DND-41 (cell line): ENCODE measurements at regions not wholly inside any gene's neighbourhood (a gene's known extent, or its start where the extent isn't known, plus 50 kb on each side); places are given as distances from the start of the nearest gene placed in this dataset.

Experiments
- EZH2 ChIP-seq: IDR thresholded peaks from 3 replicates; pipeline ENCODE4 v1.6.1; 2012; ENCODE audit warnings: borderline replicate concordance, low read depth, mild to moderate bottlenecking, moderate library complexity, low read length, inconsistent platforms; ENCODE audit not compliant: severe bottlenecking
- TF ChIP-seq, protein P1 (sequence below): IDR thresholded peaks from 2 replicates; pipeline ENCODE4 v1.5.1; 2012; ENCODE audit warnings: borderline replicate concordance, low read length, moderate library complexity, mild to moderate bottlenecking; ENCODE audit not compliant: poor library complexity, severe bottlenecking; ENCODE audit errors: extremely low read depth

DNA sequence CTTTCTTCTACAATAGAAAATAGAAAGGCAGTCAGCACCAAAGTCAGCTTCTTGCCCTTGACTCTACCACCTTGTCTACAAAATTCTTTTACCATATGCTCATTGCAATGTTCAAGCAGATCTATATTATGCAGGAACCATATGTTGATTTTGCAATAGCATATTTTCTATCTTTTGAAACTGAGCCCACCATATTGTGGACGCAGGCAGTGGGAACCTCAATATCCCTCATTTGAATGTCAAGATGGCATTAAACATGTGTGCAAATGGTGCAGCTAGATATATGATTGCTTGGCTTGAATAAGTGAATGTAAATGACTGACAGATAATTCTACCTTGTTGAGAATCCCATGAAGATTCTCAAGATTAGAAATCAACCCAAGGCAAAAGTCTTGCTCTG, 412.7 kb upstream of the FSHR start:
- TF ChIP-seq, protein P1, sequence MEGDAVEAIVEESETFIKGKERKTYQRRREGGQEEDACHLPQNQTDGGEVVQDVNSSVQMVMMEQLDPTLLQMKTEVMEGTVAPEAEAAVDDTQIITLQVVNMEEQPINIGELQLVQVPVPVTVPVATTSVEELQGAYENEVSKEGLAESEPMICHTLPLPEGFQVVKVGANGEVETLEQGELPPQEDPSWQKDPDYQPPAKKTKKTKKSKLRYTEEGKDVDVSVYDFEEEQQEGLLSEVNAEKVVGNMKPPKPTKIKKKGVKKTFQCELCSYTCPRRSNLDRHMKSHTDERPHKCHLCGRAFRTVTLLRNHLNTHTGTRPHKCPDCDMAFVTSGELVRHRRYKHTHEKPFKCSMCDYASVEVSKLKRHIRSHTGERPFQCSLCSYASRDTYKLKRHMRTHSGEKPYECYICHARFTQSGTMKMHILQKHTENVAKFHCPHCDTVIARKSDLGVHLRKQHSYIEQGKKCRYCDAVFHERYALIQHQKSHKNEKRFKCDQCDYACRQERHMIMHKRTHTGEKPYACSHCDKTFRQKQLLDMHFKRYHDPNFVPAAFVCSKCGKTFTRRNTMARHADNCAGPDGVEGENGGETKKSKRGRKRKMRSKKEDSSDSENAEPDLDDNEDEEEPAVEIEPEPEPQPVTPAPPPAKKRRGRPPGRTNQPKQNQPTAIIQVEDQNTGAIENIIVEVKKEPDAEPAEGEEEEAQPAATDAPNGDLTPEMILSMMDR, result no peak
- no peak for TF ChIP-seq EZH2
